Activated CD4-positive, alpha-beta T cell treated with anti-CD3 and anti-CD28 coated beads for 36 hours (primary cell): ENCODE measurements at regions not wholly inside any gene's neighbourhood (a gene's known extent, or its start where the extent isn't known, plus 50 kb on each side); places are given as distances from the start of the nearest gene placed in this dataset.
"Not testable (repeated sequence)": the region's sequence is repeated elsewhere in the genome, so short reads cannot be mapped to it uniquely, and the experiment has no call there.

Source experiments
- ATAC-seq: fragments of 200-7000 bp; cut with Tn5 transposase; one replicate; pipeline ENCODE4 v1.10.0; 2021; ENCODE audit warnings: mild to moderate bottlenecking, moderate library complexity
- CTCF ChIA-PET: fragments of 350-600 bp; sonication (Branson Sonifier 250); formaldehyde crosslinking; loops from one replicate; lab custom pipeline; 2021; ENCODE audit warnings: antibody characterized with exemption; lab: Charles Lee
- POLR2A ChIA-PET: fragments of 350-600 bp; sonication (Branson Sonifier 250); formaldehyde crosslinking; loops from one replicate; lab custom pipeline; 2021; ENCODE audit warnings: antibody characterized with exemption, inconsistent platforms; lab: Charles Lee
- DNase-seq: peaks from one replicate; pipeline ENCODE4 v3.0.0-alpha.2; 2020
- H3K27ac Mint-ChIP-seq: one replicate; pipeline ENCODE4 v1.8.0; 2021; ENCODE audit warnings: mixed read lengths
- H3K27me3 Mint-ChIP-seq: one replicate; pipeline ENCODE4 v1.8.0; 2021; ENCODE audit warnings: mixed read lengths
- H3K36me3 Mint-ChIP-seq: one replicate; pipeline ENCODE4 v1.8.0; 2021; ENCODE audit warnings: low read depth, mixed read lengths
- H3K4me1 Mint-ChIP-seq: one replicate; pipeline ENCODE4 v1.8.0; 2021; ENCODE audit warnings: mixed read lengths
- H3K4me3 Mint-ChIP-seq: one replicate; pipeline ENCODE4 v1.8.0; 2021; ENCODE audit warnings: mild to moderate bottlenecking, moderate library complexity, mixed read lengths
- H3K9me3 Mint-ChIP-seq: one replicate; pipeline ENCODE4 v1.8.0; 2021; ENCODE audit warnings: low read depth, mixed read lengths
- intact Hi-C, 2 experiments: fragments of 100-400 bp; cut with DNase I in 1 of 2; cut with micrococcal nuclease in 1 of 2; formaldehyde crosslinking; loops; one replicate each; pipeline versions ENCODE4 v1.14.2 to v1.15.1; 2022 to 2024; cut with DNase I, micrococcal nuclease

DNA sequence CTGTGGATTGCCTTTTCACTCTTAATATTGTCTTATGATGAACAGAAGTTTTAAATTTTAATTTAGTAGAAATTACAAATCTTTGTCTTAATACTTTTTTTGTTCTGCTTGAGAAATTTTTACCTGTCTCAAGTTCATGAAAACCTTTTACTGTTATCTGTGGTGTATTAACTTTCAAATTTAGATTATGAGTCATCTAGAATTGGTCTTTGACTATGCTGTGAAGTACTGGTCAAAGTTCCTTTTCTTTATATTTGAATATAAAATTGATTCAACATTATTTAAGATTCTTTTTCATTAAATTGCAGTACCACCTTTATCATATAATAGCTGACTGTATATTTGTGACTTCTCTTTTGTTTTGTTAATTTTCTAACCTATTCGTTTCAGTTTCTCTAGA, 1385.5 kb upstream of the ZEB2 start:
- no peak for ATAC-seq
- DNase-seq, result no peak
- Mint-ChIP-seq H3K27ac (no peak overlapping the region), H3K9me3 (no peaks in the 10 kb centered on the region), H3K27me3 (no peaks in the 10 kb centered on the region), H3K4me1 (no peaks in the 10 kb centered on the region), H3K4me3 (no peak overlapping the region), H3K36me3 (no peaks in the 10 kb centered on the region)
- intact Hi-C loops, result no loop called here
- CTCF ChIA-PET, result no interaction called here
- POLR2A ChIA-PET, result no interaction called here

DNA sequence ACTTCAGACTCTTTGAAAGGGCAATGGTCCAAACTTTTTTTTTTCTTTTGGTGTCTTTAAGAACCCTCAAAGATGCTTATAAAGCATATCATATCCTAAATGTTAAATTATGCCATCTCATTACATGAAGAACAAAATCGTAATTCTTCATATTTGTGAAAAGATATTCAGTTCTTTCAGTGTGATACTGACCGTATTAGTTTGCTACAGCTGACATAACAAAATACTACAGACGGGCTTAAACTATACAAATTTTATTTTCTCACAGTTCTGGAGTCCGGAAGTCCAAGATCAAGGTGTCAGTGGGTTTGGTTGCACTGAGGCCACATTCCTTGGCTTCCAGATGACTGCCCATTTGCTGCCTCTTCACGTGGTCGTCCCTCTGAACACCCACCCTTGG, 1377.2 kb upstream of the ZEB2 start:
- intact Hi-C loops, result no loop called here
- Mint-ChIP-seq H3K27me3 (no peaks in the 10 kb centered on the region), H3K4me3 (no peak overlapping the region), H3K4me1 (no peaks in the 10 kb centered on the region), H3K36me3 (no peaks in the 10 kb centered on the region), H3K27ac (no peak overlapping the region), H3K9me3 (no peaks in the 10 kb centered on the region)
- CTCF ChIA-PET, result interaction anchor here (0.6 to 1.6 kb wide), 2 partner anchors 15 to 95 kb away, joined by 3 to 4 read pairs; no protein-coding TSS in a partner anchor
- POLR2A ChIA-PET, result no interaction called here
- DNase-seq (no peak), ATAC-seq (no peak)

DNA sequence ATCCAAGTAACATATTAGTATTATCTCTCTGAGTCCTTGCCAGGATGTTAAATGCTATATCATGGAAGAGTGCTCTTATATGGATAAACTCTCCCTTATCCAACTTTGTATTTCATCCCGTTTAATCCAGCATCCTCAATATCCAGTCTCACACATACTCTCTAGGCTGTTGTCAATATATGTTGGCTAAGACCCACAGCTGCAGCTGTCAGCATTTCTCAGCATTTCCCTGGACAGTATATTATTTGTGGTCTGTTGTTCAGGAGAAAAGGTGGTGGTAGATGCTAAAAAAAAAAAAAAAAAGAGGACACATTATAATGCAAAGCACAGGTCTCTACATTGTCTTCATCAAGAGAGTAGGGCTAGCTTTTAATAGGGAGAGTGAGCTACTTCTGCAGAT, 1368.0 kb upstream of the ZEB2 start:
- no peaks in the 10 kb centered on the region for H3K36me3 Mint-ChIP-seq

DNA sequence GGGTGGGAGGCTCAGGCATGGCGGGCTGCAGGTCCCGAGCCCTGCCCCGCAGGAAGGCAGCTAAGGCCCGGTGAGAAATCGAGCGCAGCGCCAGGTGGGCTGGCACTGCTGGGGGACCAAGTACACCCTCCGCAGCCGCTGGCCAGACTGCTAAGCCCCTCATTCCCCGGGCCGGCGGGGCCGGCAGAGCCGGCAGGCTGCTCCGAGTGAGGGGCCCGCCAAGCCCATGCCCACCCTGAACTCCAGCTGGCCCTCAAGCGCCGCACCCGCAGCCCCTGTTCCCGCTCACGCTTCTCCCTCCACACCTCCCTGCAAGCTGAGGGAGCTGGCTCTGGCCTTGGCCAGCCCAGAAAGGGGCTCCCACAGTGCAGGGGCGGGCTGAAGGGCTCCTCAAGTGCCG, 1361.1 kb upstream of the ZEB2 start:
- H3K4me3 Mint-ChIP-seq, intact Hi-C loops, H3K27ac Mint-ChIP-seq, H3K36me3 Mint-ChIP-seq, H3K9me3 Mint-ChIP-seq, POLR2A ChIA-PET, H3K4me1 Mint-ChIP-seq, H3K27me3 Mint-ChIP-seq, ATAC-seq, DNase-seq: not testable (repeated sequence)
- CTCF ChIA-PET, result interaction anchor here (1.0 kb wide), 1 partner anchor 77 kb away, joined by 3 read pairs; no protein-coding TSS in a partner anchor

More for the DNA sequence above, 1368.0 kb upstream of the ZEB2 start:
- ATAC-seq (no peak), DNase-seq (no peak)
- Mint-ChIP-seq H3K27me3 (no peaks in the 10 kb centered on the region), H3K9me3 (no peaks in the 10 kb centered on the region), H3K4me3 (no peak overlapping the region), H3K27ac (no peak overlapping the region), H3K4me1 (no peaks in the 10 kb centered on the region)
- intact Hi-C loops, result no loop called here
- ChIA-PET POLR2A (no interaction called here), CTCF (no interaction called here)

DNA sequence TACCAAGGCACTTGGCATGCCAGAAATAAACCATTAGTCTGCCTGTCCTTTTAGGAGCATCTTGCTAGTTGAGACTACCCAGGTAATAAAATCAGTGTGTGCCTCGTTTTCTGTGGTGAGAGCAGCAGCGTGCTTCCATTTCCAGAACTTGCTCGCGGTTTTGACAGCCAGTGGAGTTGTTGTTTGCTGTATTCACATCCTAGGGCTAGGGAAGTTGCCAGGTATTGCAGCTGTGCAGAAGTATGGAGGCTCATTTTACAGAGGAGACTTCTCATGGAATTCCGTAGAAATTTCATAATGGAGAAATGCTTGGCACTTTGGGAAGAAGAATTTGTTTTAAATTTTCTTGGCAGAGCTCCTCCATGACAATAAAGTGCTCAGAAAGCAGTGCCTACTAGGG, 1355.1 kb upstream of the ZEB2 start:
- Mint-ChIP-seq H3K27me3 (no peaks in the 10 kb centered on the region), H3K4me3 (no peak overlapping the region), H3K27ac (no peak overlapping the region), H3K9me3 (peaks cover 2% of the 10 kb centered on the region), H3K36me3 (no peaks in the 10 kb centered on the region), H3K4me1 (no peaks in the 10 kb centered on the region)
- CTCF ChIA-PET, result no interaction called here
- intact Hi-C loops, result no loop called here
- POLR2A ChIA-PET, result no interaction called here
- ATAC-seq (no peak), DNase-seq (no peak)

DNA sequence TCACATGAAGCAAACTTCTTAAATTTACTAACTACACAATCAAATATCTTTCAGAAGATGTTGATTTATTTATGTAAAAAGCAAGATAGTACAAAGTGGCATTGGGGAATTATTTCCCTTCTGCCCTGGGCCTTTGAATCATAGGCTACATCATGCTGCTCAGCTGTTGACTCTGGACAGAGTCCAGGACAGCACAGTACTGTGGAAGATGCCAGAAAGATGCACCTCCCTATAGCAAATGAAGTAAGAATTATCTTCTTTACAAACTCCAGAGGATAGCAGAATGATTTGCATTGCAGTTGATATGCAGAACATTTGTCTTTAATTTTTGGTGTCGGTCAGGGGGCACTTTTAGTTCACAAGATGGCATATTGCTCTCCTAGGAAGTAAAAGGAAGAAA, 1354.5 kb upstream of the ZEB2 start:
- no peaks in the 10 kb centered on the region for H3K36me3 Mint-ChIP-seq
- CTCF ChIA-PET, result no interaction called here
- ATAC-seq (no peak), DNase-seq (no peak)
- H3K9me3 Mint-ChIP-seq, result peaks cover 2% of the 10 kb centered on the region
- POLR2A ChIA-PET, result no interaction called here
- no peak overlapping the region for H3K27ac Mint-ChIP-seq
- H3K27me3 Mint-ChIP-seq, result no peaks in the 10 kb centered on the region
- intact Hi-C loops, result no loop called here
- H3K4me1 Mint-ChIP-seq, result no peaks in the 10 kb centered on the region
- no peak overlapping the region for H3K4me3 Mint-ChIP-seq

DNA sequence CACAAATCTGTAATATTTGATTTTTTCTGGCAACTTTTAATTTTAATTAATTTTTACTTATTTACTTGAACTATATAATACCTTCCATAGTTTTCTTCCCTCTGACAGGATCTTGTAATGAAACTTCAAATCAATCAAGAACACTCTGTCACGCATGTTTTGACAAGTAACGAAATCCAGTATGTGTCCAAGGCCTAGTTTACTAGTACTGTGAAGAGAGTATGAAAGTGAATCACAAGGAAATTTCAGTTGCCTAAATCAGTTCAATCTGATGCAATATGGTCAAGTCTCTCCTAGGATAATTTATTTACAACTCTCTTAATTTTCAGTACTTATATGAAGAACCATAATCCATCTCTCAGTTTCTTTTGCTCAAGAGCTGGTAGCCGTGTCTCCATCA, 1344.6 kb upstream of the ZEB2 start:
- ATAC-seq, result no peak
- Mint-ChIP-seq H3K36me3 (no peaks in the 10 kb centered on the region), H3K27me3 (no peaks in the 10 kb centered on the region), H3K27ac (no peak overlapping the region), H3K4me3 (no peak overlapping the region), H3K4me1 (no peaks in the 10 kb centered on the region), H3K9me3 (no peaks in the 10 kb centered on the region)
- intact Hi-C loops, result no loop called here
- no peak for DNase-seq
- POLR2A ChIA-PET, result no interaction called here
- CTCF ChIA-PET, result no interaction called here

DNA sequence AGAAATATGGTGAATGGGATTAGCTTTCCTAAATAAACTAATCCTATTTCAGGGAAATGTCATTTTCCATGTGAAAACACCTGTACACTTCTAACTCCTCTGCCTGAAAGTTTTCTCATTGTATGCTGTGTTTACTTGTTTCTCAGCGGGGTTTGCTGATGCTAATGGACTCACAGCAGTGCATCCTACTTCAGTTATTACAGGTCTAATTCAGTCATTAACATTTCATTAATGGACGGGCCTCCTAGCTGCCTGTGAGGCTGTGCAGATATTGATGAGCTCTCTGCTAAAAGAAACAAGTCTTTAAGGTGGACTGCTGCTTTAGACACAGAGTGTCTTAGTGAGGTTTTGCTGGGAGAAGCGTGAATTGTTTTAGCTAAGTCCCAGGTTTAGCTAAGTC, 1342.0 kb upstream of the ZEB2 start:
- DNase-seq (no peak), ATAC-seq (no peak)
- Mint-ChIP-seq H3K36me3 (no peaks in the 10 kb centered on the region), H3K9me3 (no peaks in the 10 kb centered on the region), H3K4me1 (no peaks in the 10 kb centered on the region), H3K27me3 (no peaks in the 10 kb centered on the region), H3K27ac (no peak overlapping the region), H3K4me3 (no peak overlapping the region)
- intact Hi-C loops, result no loop called here
- ChIA-PET POLR2A (no interaction called here), CTCF (no interaction called here)

DNA sequence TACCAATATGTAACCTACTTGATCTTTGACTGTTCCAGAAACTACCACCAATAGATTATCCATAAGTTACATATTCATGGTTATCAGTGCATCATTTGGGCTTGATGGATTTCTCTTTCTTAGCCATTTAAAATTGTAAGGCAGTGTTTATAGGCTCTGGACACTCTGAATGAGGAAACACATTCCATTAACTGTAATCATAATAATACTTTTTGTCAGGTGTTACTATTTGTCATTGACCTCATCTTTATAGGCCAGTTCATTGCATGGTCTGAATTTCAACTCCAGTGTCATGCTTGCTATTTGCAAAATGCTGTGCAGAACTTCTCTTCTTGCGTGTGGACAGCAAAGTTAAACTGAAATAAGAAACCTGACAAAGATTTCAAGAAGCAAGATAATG, 1340.2 kb upstream of the ZEB2 start:
- no peaks in the 10 kb centered on the region for H3K27me3 Mint-ChIP-seq
- POLR2A ChIA-PET, result no interaction called here

DNA sequence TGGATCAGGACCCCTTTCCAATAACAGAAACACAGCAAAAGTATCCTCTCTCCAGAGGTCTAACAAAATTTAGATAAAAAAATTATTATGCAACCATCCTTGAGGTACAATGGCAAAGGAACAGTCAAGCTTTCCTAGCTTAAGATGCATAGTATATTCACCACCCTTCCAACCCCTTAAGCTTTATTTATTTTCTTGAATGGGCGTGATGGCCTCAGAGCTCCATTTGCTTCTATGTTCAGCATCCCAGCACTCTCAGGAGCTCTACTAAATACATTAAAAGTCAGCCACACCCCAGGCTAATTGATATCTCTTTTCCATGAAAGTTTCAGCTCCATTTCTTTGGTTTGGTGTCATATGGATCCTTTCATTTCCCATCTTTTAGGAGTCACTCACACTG, 1335.2 kb upstream of the ZEB2 start:
- H3K9me3 Mint-ChIP-seq, result no peaks in the 10 kb centered on the region
- no peak overlapping the region for H3K4me3 Mint-ChIP-seq
- DNase-seq, result no peak
- H3K4me1 Mint-ChIP-seq, result no peaks in the 10 kb centered on the region
- CTCF ChIA-PET, result no interaction called here
- no peak for ATAC-seq
- no peaks in the 10 kb centered on the region for H3K27me3 Mint-ChIP-seq
- H3K36me3 Mint-ChIP-seq, result no peaks in the 10 kb centered on the region
- POLR2A ChIA-PET, result no interaction called here
- H3K27ac Mint-ChIP-seq, result no peak overlapping the region
- intact Hi-C loops, result no loop called here

More for the DNA sequence above, 1340.2 kb upstream of the ZEB2 start:
- Mint-ChIP-seq H3K4me3 (no peak overlapping the region), H3K4me1 (no peaks in the 10 kb centered on the region), H3K27ac (no peak overlapping the region), H3K36me3 (no peaks in the 10 kb centered on the region), H3K9me3 (no peaks in the 10 kb centered on the region)
- DNase-seq (no peak), ATAC-seq (no peak)
- intact Hi-C loops, result no loop called here
- CTCF ChIA-PET, result no interaction called here

DNA sequence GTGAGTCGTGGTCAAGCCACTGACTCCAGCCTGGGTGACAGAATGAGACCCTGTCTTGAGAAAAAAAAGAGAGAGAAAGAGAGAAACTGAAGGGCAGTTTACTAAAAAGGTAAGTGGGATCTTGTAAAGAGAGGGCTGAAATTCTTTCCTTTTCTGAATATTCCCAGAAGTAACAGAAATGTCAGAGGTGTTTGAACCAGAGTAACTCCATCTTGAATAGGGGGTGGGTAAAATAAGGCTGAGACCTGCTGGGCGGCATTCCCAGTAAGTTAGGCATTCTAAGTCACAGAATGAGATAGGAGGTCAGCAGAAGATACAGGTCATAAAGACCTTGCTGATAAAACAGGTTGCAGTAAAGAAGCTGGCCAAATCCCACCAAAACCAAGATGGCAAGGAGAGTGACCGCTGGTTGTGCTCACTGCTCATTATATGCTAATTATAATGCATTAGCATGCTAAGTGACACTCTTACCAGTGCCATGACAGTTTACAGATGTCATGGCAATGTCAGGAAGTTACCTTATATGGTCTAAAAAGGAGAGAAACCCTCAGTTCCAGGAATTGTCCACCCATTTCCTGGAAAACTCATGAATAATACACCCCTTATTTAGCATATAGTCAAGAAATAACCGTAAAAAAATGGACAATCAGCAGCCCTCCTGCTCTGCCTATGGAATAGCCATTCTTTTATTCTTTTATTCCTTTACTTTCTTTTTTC, 1334.3 kb upstream of the ZEB2 start:
- no peaks in the 10 kb centered on the region for H3K4me1 Mint-ChIP-seq
- no peak overlapping the region for H3K27ac Mint-ChIP-seq
- ATAC-seq (no peak), DNase-seq (no peak)
- CTCF ChIA-PET, result interaction anchor here (0.7 kb wide), 1 partner anchor 29 kb away, joined by 3 read pairs; no protein-coding TSS in a partner anchor
- no peaks in the 10 kb centered on the region for H3K27me3 Mint-ChIP-seq
- no peaks in the 10 kb centered on the region for H3K36me3 Mint-ChIP-seq
- intact Hi-C loops, result no loop called here
- H3K4me3 Mint-ChIP-seq, result no peak overlapping the region
- POLR2A ChIA-PET, result no interaction called here
- H3K9me3 Mint-ChIP-seq, result no peaks in the 10 kb centered on the region

DNA sequence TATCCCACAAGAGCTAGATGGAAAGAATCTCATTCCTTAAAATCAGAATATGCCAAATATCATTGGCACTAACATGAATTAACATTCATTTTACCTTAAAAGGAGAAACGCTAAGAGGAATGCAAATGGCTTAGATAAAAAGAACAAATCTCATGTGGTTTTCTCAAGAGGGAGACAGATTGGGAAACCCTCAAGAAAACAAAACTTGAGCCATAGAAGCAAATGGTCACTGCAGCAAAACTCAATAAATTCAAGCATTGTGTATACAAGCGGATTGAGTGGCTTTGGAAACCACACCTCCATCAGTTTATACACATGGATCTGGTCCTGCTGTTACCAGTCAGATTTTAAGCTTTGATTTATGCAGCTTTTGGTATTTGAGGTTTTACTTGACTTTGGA, 1331.8 kb upstream of the ZEB2 start:
- H3K36me3 Mint-ChIP-seq, result no peaks in the 10 kb centered on the region
- CTCF ChIA-PET, result no interaction called here
- POLR2A ChIA-PET, result no interaction called here

More for the DNA sequence above, 1331.8 kb upstream of the ZEB2 start:
- no peaks in the 10 kb centered on the region for H3K27me3 Mint-ChIP-seq
- no peak for ATAC-seq
- no peaks in the 10 kb centered on the region for H3K4me1 Mint-ChIP-seq
- intact Hi-C loops, result no loop called here
- H3K4me3 Mint-ChIP-seq, result no peak overlapping the region
- no peaks in the 10 kb centered on the region for H3K9me3 Mint-ChIP-seq
- no peak for DNase-seq
- H3K27ac Mint-ChIP-seq, result no peak overlapping the region
